Stimulated activated effector memory CD8-positive, alpha-beta T cell treated with anti-CD3 and anti-CD28 coated beads, Interleukin-12 subunit alpha, Interleukin-12 subunit beta, amount 100 ng/mL, for 72 hours (primary cell): ENCODE measurements at regions not wholly inside any gene's neighbourhood (a gene's known extent, or its start where the extent isn't known, plus 50 kb on each side); places are given as distances from the start of the nearest gene placed in this dataset.

ENCODE experiments used
- ATAC-seq: fragments of 150-1000 bp; cut with Tn5 transposase; 2 replicates; pipeline ENCODE4 v1.10.0; 2021
- DNase-seq, 2 donors: peaks; one replicate each; pipeline ENCODE4 v3.0.0; 2021 to 2022; ENCODE audit warnings: low spot score in 2 of 2
- H3K27ac Mint-ChIP-seq: one replicate; pipeline ENCODE4 v1.8.0; 2022; ENCODE audit warnings: mild to moderate bottlenecking, mixed read lengths
- H3K36me3 Mint-ChIP-seq: one replicate; pipeline ENCODE4 v1.8.0; 2022; ENCODE audit warnings: mild to moderate bottlenecking, mixed read lengths
- H3K4me1 Mint-ChIP-seq: one replicate; pipeline ENCODE4 v1.8.0; 2022; ENCODE audit warnings: mixed read lengths
- H3K4me3 Mint-ChIP-seq: one replicate; pipeline ENCODE4 v1.8.0; 2022; ENCODE audit warnings: mild to moderate bottlenecking, mixed read lengths
- H3K9me3 Mint-ChIP-seq: one replicate; pipeline ENCODE4 v1.8.0; 2022; ENCODE audit warnings: mixed read lengths

DNA sequence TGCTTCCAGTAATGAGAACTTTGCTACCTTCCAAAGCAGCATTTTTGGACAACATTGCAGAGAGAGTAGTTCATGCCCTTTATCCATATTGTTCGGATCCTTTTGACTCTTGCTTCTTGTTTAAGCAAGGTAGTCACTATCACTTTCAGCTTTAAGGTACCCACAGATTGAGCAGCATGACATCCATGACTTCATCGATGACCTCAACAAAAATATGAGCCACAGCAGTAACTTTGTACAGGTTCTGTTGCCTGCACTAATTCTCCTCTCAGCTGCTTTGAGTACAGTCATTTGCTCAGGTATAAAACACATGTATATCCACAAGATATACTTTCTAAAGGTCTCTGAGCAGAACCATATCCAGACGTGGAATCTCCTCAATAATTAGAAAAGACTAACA, 546.3 kb downstream of the SOX6 start:
- Mint-ChIP-seq H3K36me3 (no peaks in the 10 kb centered on the region), H3K9me3 (peaks cover 16% of the 10 kb centered on the region), H3K27ac (no peak overlapping the region), H3K4me1 (no peaks in the 10 kb centered on the region), H3K4me3 (no peak overlapping the region)
- DNase-seq (no peak), ATAC-seq (no peak)

DNA sequence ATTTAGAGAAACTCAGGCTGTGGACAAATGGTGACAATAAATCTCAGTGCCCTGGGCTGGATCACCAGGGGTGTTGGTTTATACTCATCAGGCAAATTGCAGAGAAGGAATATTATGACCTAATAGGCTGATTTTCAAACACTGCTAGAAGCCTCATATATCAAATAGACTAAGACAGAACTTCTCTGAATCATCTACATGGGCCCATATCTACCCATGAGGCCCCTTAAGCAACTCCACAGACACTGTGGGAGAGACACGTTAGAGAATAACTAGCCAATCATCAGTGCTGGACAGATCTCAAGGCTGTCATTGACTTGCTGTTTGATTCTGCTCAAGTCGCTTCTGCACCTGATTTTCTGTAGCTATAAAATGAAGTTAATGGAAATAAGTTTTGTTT, 545.8 kb downstream of the SOX6 start:
- ATAC-seq = no peak
- no peak overlapping the region for H3K27ac Mint-ChIP-seq
- peaks cover 16% of the 10 kb centered on the region for H3K9me3 Mint-ChIP-seq
- H3K4me1 Mint-ChIP-seq = no peaks in the 10 kb centered on the region
- no peaks in the 10 kb centered on the region for H3K36me3 Mint-ChIP-seq
- no peak overlapping the region for H3K4me3 Mint-ChIP-seq
- DNase-seq = no peak

DNA sequence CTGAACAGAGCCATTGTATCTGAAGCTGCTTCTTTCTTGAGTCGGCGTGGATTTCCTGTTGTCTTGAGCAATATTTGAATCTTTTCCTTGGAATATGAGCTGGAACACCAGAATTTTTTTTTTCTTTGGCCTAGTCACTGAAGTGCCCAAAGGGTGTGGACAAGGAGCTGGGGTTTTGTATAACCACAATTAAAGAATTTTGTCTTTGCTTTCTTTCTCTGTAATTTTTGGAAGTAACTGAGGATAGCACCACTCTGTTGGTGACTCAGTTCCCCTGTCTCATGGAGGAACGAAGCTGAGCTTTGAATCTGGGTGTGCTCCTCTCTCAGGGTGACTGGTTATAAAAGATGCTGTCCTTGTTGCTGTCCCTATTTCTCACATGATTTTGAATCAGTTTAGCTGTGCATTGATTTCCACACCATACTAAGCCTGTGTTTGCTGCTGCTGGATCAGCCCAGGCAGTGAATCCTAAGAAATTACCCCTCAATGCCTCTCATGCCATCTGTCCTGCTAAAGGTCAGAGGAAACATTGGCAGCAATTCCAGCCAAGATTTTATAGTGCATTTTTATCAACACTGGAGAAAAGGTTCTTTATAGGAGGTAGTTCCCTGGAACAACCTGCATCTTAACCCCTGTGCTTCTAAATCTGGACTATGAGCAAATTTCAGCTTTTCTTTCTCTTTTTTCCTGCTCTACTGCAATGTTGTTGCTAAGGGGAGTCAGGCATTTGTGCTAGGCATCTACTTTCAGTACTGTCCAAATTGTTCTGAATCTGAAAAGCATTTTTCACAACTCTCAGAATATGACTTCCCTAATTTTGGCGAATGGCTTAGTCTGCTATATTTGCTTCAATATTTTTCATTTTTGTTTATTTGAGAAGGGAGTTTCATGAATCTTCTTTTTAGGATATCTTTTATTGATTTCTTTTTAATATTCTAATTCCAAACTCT, 540.8 kb downstream of the SOX6 start:
- Mint-ChIP-seq H3K4me1 (no peaks in the 10 kb centered on the region), H3K27ac (no peak overlapping the region), H3K9me3 (peaks cover 7% of the 10 kb centered on the region), H3K4me3 (no peak overlapping the region), H3K36me3 (no peaks in the 10 kb centered on the region)
- DNase-seq (no peak), ATAC-seq (no peak)

DNA sequence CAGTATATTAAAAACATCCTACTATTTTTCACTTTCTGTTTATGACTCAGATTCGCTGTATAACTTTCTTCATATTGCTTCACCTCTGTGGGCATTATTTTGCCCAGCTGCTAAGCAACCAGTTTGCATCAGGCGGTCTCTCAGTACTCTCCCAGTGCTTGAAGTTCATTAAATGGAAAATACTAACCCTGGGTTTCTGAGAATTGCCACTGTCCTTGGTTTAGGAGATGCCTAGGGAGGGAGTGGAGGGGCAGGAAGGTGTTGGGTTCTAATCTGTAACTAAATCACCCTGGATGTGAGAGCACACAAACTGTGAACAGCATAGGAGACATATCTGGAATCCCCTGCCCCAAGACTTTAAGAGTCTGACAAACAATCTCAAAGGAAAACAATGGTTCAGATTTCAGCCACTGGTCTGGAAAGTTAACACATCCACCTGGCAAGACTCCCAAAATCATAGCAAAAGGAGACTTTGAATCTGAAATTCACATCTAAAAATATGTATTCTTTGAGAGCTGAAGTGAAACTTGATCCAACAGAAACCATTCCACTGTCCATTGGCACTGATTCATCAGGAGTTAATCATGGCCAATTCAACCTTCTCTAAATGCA, 540.0 kb downstream of the SOX6 start:
- DNase-seq (no peak), ATAC-seq (no peak)
- Mint-ChIP-seq H3K4me1 (no peaks in the 10 kb centered on the region), H3K9me3 (peaks cover 7% of the 10 kb centered on the region), H3K27ac (no peak overlapping the region), H3K36me3 (no peaks in the 10 kb centered on the region), H3K4me3 (no peak overlapping the region)

DNA sequence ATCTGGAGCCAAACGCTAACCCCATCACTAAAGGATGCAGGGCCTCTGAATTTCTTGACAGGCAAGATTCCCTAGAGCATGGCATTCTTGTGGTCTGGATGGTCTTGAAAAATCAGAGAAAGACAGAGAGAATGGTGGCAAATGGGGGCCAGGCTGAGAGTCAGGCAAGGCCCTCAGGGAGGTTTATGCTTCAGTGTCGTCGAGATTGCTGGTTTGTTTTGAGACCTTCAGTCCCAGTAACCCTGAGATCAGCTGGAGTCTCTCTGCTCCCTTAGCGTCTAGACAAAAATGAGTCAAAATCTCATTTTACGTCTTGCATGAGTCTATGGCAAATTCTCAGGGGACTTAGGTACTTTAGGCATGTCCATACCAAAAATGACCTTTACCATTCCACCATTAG, 539.3 kb downstream of the SOX6 start:
- ATAC-seq (no peak), DNase-seq (no peak)
- Mint-ChIP-seq H3K4me3 (no peak overlapping the region), H3K4me1 (no peaks in the 10 kb centered on the region), H3K27ac (no peak overlapping the region), H3K36me3 (no peaks in the 10 kb centered on the region), H3K9me3 (peaks cover 9% of the 10 kb centered on the region)

DNA sequence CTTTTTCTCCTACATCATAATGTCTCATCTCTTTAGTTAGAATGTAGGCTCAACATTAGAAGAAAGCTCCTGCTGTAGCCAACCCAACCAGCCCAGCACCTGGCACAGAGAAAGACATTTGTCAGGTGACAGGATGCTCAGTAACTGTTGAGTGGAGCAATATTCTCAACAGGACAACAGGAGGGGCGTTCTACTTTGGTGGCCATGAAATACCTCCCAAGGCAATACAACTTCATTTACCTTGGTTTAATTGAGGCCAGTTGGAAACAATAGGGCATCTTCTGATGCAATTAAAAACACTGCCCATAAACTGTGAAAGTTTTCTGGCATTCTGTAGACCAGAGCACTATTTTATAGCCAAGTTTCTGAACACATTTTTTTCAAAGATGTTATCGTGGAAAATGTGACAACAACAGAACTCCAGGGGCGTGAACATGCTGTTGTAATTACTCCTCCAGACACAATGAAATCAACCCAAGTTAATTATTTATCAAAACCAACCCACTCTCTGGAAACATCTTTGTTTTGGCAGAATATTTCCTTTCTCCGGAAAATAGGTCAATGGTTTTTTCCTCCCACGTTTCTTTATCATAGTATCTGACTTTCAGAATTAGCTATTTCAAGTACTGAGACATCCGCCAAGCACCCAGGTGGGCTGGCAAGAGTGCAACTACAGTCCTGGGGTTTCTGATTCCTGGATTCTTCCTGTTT, 538.1 kb downstream of the SOX6 start:
- H3K27ac Mint-ChIP-seq = no peak overlapping the region
- no peak for ATAC-seq
- H3K4me3 Mint-ChIP-seq = no peak overlapping the region

DNA sequence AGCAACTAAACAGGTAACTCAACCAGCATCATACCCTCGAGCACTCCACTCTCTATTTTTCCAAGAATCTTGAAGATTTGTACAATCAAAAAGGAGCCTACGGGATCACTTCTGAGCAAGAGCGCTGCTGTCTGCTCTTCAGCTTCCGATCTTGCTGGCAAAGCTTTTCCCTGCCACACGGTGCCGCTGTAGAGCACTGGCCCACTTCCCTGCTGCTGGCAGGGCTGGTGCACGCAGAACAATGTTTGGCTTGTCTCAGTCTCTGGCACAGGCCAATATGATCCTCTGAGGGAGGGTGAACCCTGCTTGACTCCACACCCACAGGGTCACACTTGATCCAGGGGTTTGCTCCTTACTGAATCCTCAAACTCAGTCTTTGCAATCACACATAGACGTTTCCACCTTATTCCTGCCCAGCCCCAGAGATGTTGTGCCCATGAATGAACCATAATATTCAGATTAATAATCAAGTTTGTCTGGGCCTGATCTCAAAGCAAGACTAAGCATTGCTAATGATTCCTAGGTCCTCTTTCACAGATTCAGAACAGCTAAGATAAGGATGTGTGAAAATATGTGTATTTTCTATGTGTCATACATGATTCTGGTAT, 536.6 kb downstream of the SOX6 start:
- Mint-ChIP-seq H3K27ac (no peak overlapping the region), H3K36me3 (no peaks in the 10 kb centered on the region), H3K9me3 (peaks cover 6% of the 10 kb centered on the region), H3K4me1 (no peaks in the 10 kb centered on the region), H3K4me3 (no peak overlapping the region)
- ATAC-seq = no peak
- DNase-seq = peak in 1 of 2 donors; percentile 50

More for the DNA sequence above, 538.1 kb downstream of the SOX6 start:
- Mint-ChIP-seq H3K4me1 (no peaks in the 10 kb centered on the region), H3K36me3 (no peaks in the 10 kb centered on the region), H3K9me3 (peaks cover 8% of the 10 kb centered on the region)
- no peak for DNase-seq

DNA sequence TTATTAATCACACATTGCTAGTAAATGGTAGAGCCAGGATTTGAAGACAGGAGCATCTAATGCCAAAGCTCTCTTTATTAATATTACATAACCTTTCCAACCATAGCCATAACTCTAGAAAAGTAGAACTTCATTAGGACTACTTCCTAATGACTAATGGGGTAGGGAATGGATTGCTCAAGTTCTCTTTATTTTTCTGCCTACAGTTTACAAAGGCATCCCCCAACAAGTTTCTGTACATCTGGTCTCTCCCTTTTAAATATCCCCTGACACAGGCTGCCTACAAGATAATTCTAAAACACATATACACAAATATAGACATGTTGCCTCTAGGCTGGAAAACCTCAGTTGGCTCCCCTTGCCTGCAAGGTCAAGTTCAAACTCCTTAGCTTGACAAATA, 534.9 kb downstream of the SOX6 start:
- ATAC-seq = no peak
- Mint-ChIP-seq H3K9me3 (peaks cover 3% of the 10 kb centered on the region), H3K4me3 (no peak overlapping the region), H3K27ac (no peak overlapping the region), H3K36me3 (no peaks in the 10 kb centered on the region), H3K4me1 (no peaks in the 10 kb centered on the region)
- DNase-seq = no peak

DNA sequence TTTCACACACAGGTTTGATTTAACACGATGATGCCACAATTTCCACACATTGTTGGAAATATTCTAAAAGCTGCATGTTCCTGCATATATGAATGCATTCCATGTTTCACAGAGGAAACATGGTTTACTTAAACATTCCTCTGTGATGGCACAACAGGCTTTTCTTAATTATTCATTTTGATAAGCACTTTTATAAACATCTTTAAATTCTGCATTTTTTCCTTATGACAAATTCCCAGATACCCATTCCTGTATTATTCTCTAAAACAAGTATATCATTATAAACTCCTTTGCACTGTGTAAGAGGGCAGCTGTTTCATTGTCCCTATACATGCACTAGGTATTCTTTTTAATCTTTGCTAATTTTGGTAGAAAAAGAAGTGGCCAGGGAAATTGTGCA, 532.3 kb downstream of the SOX6 start:
- H3K4me1 Mint-ChIP-seq = no peaks in the 10 kb centered on the region
- ATAC-seq (no peak), DNase-seq (no peak)
- peaks cover 3% of the 10 kb centered on the region for H3K9me3 Mint-ChIP-seq
- no peak overlapping the region for H3K27ac Mint-ChIP-seq
- no peak overlapping the region for H3K4me3 Mint-ChIP-seq
- H3K36me3 Mint-ChIP-seq = no peaks in the 10 kb centered on the region

DNA sequence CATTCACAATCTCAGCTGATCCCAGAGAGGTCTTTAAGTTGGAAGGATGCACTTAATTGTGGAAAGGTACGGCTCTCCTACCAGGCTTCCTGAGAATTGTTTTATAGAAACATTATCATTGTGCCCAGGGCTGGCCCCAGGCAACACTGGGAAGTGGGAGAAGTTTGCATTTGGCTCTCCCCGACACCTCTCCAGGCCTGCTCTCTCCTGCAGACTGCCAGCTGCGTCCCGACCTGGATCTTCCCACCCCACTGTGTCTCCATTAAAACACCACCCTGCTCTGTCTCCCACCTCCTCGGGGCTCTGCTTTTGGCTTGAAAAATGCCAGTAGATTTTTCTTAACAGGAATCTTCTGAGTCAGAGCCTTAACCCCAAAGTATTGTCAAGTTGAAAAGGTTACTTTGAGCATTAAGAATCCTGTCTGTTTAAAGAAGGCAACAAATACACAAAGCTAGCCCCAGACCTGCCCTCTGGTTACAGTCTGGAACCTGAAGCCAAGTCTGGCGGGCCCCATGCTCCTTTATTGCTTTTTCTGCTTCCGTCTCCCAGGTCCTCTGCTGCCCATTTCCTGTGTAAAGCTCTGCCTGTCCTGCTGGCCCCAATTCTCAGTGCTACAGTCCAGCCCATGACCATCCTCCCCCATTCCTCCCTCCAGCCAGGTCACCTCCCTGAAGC, 530.2 kb downstream of the SOX6 start:
- H3K36me3 Mint-ChIP-seq = no peaks in the 10 kb centered on the region
- no peak overlapping the region for H3K27ac Mint-ChIP-seq
- ATAC-seq = no peak
- H3K4me3 Mint-ChIP-seq = no peak overlapping the region
- H3K4me1 Mint-ChIP-seq = no peaks in the 10 kb centered on the region
- peaks cover 3% of the 10 kb centered on the region for H3K9me3 Mint-ChIP-seq
- DNase-seq = no peak

DNA sequence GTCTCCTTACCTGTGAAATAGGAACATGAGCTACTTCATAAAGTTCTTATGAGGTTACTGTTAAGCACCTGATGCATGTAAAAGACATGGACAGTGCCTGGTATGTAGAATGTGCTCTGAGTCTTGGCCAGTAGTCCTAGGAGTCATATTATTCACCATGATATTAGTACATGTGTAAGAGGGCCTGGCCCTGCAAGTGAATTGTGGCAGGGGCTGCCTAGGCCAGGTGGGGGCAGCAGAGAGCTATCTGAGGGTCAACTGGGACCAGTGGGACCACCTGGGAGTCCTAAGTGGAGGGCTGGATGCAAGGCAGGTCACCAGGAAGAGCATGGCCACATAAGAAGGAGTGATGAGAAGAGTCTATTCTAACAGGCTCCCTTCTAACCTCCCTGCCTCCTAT, 529.5 kb downstream of the SOX6 start:
- DNase-seq (peak in 1 of 2 donors; percentile 52), ATAC-seq (no peak)
- H3K9me3 Mint-ChIP-seq = peaks cover 3% of the 10 kb centered on the region
- no peak overlapping the region for H3K4me3 Mint-ChIP-seq
- no peaks in the 10 kb centered on the region for H3K36me3 Mint-ChIP-seq
- no peak overlapping the region for H3K27ac Mint-ChIP-seq
- H3K4me1 Mint-ChIP-seq = no peaks in the 10 kb centered on the region

DNA sequence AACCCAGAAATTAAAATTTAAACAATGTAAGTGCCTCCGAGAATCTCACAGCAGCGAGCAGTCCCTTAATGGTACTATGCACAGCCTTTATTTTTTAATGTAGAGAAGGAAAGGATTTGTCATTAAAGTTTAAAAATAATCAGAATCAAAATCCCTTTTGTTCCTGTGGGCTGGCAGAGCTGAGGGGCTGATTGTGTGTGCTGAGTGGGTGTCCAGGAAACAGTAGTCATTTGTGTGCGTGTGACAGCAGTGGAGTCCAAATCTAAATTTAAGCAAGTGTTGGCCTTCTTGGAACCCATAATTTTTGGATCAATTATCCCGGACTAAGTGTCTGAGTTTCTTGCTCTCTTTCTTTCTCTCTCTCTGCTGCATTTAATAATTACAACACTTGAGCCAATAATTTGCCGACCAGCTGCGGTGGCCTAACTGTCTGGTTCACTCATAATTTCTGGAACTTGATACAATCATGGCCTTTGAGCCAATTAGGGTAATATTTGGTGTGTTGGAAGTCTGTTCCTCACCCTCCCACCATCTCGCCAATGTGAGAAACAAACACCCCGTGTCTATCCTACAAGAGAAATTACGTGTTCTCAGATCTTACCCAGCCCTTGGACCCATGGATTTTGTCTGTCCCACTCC, 528.0 kb downstream of the SOX6 start:
- no peak overlapping the region for H3K27ac Mint-ChIP-seq
- no peak for DNase-seq
- H3K36me3 Mint-ChIP-seq = no peaks in the 10 kb centered on the region
- no peaks in the 10 kb centered on the region for H3K9me3 Mint-ChIP-seq
- no peak overlapping the region for H3K4me3 Mint-ChIP-seq
- no peaks in the 10 kb centered on the region for H3K4me1 Mint-ChIP-seq
- no peak for ATAC-seq

DNA sequence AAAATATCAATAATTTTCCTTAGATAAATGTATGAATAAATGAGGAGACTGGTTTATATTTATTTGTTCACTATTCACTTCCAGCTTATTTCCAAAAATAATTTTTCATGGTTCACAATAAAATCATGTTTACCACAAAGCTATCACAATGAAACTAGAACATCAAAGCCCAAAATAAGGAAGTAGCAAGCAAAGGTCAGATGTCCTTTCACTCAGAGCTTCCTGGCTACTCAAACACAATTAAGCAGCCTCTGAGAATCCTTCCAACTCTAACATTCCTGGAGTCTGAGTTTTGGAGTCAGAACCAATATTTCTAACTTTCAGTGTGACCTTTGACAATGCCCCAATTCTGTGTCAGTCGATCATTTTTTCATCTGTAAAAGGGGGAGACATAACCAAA, 527.0 kb downstream of the SOX6 start:
- Mint-ChIP-seq H3K36me3 (no peaks in the 10 kb centered on the region), H3K9me3 (no peaks in the 10 kb centered on the region), H3K4me1 (no peaks in the 10 kb centered on the region), H3K27ac (no peak overlapping the region), H3K4me3 (no peak overlapping the region)
- DNase-seq = no peak
- no peak for ATAC-seq

DNA sequence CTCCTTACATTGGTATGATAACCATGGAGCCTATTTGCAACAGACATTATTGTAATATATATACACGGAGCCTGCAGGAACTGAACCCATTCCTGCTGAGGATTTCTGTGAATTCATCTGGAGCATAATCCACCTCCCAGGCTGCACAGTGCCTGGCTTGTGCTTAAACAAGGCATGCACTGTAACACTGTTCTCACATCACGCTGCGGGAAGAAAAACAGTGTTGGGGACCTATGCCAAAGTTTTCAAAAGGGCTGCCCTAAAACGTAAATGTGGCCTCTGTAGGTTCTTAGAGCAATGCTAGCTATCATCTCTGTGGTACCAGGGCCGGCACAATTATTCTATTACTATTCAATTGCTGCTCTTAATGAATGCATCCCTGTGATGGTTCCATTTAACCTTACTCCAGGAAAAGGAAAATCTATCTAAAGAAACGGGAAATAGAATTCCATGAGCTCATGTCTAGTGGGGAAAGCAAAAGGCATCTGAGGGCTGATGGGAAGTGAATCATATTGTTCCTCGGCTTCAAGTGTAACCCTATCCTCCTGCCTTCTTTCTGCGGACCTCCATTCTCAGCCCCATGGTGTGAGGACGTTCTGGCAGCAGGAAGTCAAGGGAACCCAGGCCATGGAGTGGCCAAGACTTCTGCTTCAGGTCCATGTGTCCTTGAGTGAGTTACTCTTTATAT, 525.5 kb downstream of the SOX6 start:
- Mint-ChIP-seq H3K27ac (no peak overlapping the region), H3K4me1 (no peaks in the 10 kb centered on the region), H3K9me3 (no peaks in the 10 kb centered on the region), H3K4me3 (no peak overlapping the region), H3K36me3 (no peaks in the 10 kb centered on the region)
- ATAC-seq (no peak), DNase-seq (no peak)
